Smooth muscle cell (in vitro differentiated cells): ENCODE measurements at regions not wholly inside any gene's neighbourhood (a gene's known extent, or its start where the extent isn't known, plus 50 kb on each side); places are given as distances from the start of the nearest gene placed in this dataset.

Source experiments
- DNase-seq: peaks from one replicate; lab custom pipeline; 2025; ENCODE audit not compliant: unreplicated experiment; lab: John Stamatoyannopoulos, UW
- H2AFZ ChIP-seq: fragments of 200-600 bp; sonication (generic); 2 replicates; pipeline ENCODE4 v1.6.0; 2016; ENCODE audit warnings: antibody characterized with exemption, low read depth, mild to moderate bottlenecking
- H3F3A ChIP-seq: fragments of 200-600 bp; sonication (generic); 2 replicates; pipeline ENCODE4 v1.6.0; 2017; ENCODE audit warnings: antibody characterized with exemption, low read depth
- H3K27ac ChIP-seq: fragments of 200-600 bp; sonication (generic); 2 replicates; pipeline ENCODE4 v1.5.1; 2016; ENCODE audit warnings: low read depth, mild to moderate bottlenecking
- H3K27me3 ChIP-seq: fragments of 200-600 bp; sonication (generic); 2 replicates; pipeline ENCODE4 v1.6.1; 2016; ENCODE audit warnings: low read depth, mild to moderate bottlenecking
- H3K36me3 ChIP-seq: fragments of 200-600 bp; sonication (generic); 2 replicates; pipeline ENCODE4 v1.5.1; 2016; ENCODE audit warnings: low read depth
- H3K4me1 ChIP-seq: fragments of 200-600 bp; sonication (generic); 2 replicates; pipeline ENCODE4 v1.5.1; 2016; ENCODE audit warnings: low read depth
- H3K4me2 ChIP-seq: fragments of 200-600 bp; sonication (generic); 2 replicates; pipeline ENCODE4 v1.6.0; 2016; ENCODE audit warnings: mild to moderate bottlenecking
- H3K4me3 ChIP-seq: fragments of 200-600 bp; sonication (generic); 2 replicates; pipeline ENCODE4 v1.5.1; 2016; ENCODE audit warnings: mild to moderate bottlenecking
- H3K79me2 ChIP-seq: fragments of 200-600 bp; sonication (generic); 2 replicates; pipeline ENCODE4 v1.6.0; 2016; ENCODE audit warnings: low read depth, mild to moderate bottlenecking
- H3K9ac ChIP-seq: fragments of 200-600 bp; sonication (generic); 2 replicates; pipeline ENCODE4 v1.6.0; 2016; ENCODE audit warnings: low read depth
- H3K9me3 ChIP-seq: fragments of 200-600 bp; sonication (generic); replicated peaks from 2 replicates; pipeline ENCODE4 v1.5.1; 2016; ENCODE audit warnings: low read depth
- H4K20me1 ChIP-seq: fragments of 200-600 bp; sonication (generic); 2 replicates; pipeline ENCODE4 v1.6.0; 2016; ENCODE audit warnings: low read depth
- WGBS: methylation state at CpG from one replicate; pipeline ENCODE4 v1.1.7; 2016; ENCODE audit warnings: low lambda C conversion rate; 5-methylcytosine and 5-hydroxymethylcytosine counted together
- TF ChIP-seq, protein P1 (sequence below): fragments of 200-600 bp; sonication (generic); IDR thresholded peaks from 2 replicates; pipeline ENCODE4 v1.5.1; 2017; ENCODE audit warnings: borderline replicate concordance, mild to moderate bottlenecking, antibody characterized with exemption; ENCODE audit not compliant: insufficient read depth, poor library complexity, severe bottlenecking

DNA sequence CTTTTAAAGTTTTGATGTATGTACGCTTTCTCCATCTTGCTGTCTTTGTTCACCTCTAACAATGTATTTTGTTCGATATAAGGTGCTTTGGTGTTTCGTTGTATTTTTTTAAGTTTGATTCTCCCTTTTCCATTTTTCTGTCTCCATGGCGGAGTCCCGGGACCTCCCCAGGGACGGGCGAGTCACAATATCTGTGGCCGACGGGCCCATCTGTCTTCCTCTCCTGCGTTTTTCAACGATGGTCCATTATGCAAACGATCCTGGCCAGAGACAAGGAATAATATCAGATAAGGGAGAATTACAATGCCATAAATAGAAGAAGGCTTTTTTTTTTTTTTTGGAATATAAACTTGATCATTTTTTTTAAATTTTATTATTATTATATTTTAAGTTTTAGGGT is 112.3 kb upstream of the SHOX start:
- Histone ChIP-seq H4K20me1 (no peaks in the 10 kb centered on the region), H3K36me3 (no peaks in the 10 kb centered on the region), H3K4me2 (no peak overlapping the region), H2AFZ (no peak overlapping the region), H3K9ac (no peak overlapping the region), H3K79me2 (no peaks in the 10 kb centered on the region), H3K27me3 (peaks cover 18% of the 10 kb centered on the region), H3K9me3 (no peaks in the 10 kb centered on the region), H3K4me1 (no peaks in the 10 kb centered on the region), H3K4me3 (no peak overlapping the region), H3F3A (no peaks in the 10 kb centered on the region), H3K27ac (no peak overlapping the region)
- WGBS: 71% methylated on average over 12 of the region's 12 CpGs
- TF ChIP-seq, protein P1, sequence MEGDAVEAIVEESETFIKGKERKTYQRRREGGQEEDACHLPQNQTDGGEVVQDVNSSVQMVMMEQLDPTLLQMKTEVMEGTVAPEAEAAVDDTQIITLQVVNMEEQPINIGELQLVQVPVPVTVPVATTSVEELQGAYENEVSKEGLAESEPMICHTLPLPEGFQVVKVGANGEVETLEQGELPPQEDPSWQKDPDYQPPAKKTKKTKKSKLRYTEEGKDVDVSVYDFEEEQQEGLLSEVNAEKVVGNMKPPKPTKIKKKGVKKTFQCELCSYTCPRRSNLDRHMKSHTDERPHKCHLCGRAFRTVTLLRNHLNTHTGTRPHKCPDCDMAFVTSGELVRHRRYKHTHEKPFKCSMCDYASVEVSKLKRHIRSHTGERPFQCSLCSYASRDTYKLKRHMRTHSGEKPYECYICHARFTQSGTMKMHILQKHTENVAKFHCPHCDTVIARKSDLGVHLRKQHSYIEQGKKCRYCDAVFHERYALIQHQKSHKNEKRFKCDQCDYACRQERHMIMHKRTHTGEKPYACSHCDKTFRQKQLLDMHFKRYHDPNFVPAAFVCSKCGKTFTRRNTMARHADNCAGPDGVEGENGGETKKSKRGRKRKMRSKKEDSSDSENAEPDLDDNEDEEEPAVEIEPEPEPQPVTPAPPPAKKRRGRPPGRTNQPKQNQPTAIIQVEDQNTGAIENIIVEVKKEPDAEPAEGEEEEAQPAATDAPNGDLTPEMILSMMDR: no peak
- DNase-seq: no peak

DNA sequence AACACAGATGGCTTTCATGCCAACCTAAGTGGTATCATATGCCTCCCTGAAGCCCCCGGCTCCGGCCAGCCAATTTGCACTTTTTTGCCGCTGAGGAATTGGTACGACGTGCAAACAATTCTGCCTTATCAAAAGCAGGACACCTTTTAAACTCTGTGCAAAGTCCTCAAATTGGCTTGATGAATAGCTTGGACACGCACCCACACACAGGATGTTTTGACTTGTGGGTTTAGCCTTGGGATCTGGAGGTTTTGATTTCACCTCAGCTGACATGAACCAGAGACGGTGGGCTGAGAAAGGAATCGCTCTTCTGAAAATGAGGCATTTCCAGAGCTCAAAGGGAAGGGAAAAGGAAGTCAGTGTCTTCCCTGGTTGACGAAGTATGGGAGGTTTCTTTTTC is 110.8 kb upstream of the SHOX start:
- H2AFZ ChIP-seq: no peak overlapping the region
- WGBS: 37% methylated on average over 9 of the region's 9 CpGs

DNA sequence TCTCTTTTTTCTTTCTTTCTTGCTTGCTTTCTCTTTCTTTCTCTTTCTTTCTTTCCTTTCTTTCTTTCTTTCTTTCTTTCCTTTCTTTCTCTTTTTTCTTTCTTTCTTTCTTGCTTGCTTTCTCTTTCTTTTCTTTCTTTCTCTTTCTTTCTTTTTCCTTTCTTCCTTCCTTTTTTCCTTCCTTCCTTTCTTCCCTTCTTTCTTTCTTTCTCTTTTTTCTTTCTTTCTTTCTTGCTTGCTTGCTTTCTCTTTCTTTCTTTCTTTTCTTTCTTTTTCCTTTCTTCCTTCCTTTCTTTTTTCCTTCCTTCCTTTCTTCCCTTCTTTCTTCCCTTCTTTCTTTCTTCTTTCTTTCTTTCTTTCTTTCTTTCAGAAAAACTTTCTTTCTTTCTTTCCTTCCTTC is 108.1 kb upstream of the SHOX start:
- no peak for DNase-seq
- no peaks in the 10 kb centered on the region for H3K79me2 ChIP-seq

More for the DNA sequence above, 110.8 kb upstream of the SHOX start:
- Histone ChIP-seq H3K9me3 (no peaks in the 10 kb centered on the region), H3K4me1 (no peaks in the 10 kb centered on the region), H3K36me3 (no peaks in the 10 kb centered on the region), H3K4me3 (no peak overlapping the region), H3K4me2 (no peak overlapping the region), H3K27me3 (peaks cover 18% of the 10 kb centered on the region), H3K27ac (no peak overlapping the region), H3F3A (no peaks in the 10 kb centered on the region), H3K79me2 (no peaks in the 10 kb centered on the region), H3K9ac (no peak overlapping the region), H4K20me1 (no peaks in the 10 kb centered on the region)
- DNase-seq: no peak
- TF ChIP-seq, protein P1: no peak

DNA sequence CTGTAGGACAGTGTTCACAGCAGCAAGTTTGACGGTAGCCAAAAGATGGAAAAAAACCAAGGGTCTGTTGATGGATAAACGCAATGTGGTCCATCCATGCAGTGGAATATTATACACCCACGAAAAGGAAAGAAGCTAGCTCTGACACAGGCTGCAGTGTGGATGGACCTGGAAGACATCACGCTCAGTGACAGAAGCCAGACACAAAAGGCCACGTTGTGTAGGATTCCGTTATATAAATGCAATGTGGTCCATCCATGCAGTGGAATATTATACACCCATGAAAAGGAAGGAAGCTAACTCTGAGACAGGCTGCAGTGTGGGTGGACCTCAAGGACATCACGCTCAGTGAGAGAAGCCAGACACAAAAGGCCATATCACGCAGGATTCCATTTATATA is 105.5 kb upstream of the SHOX start:
- Histone ChIP-seq H3F3A (no peaks in the 10 kb centered on the region), H4K20me1 (no peaks in the 10 kb centered on the region), H3K4me2 (no peak overlapping the region), H3K9me3 (no peaks in the 10 kb centered on the region), H3K27ac (no peak overlapping the region), H3K79me2 (no peaks in the 10 kb centered on the region), H3K36me3 (no peaks in the 10 kb centered on the region), H3K9ac (no peak overlapping the region), H3K4me3 (no peak overlapping the region), H2AFZ (no peak overlapping the region), H3K4me1 (no peaks in the 10 kb centered on the region), H3K27me3 (no peaks in the 10 kb centered on the region)
- TF ChIP-seq, protein P1: no peak
- DNase-seq: no peak
- WGBS: 92% methylated on average over 8 of the region's 8 CpGs

More for the DNA sequence above, 108.1 kb upstream of the SHOX start:
- no peaks in the 10 kb centered on the region for H4K20me1 ChIP-seq
- no peaks in the 10 kb centered on the region for H3K9me3 ChIP-seq
- no peaks in the 10 kb centered on the region for H3K4me1 ChIP-seq
- no peak overlapping the region for H3K9ac ChIP-seq
- H3K4me3 ChIP-seq: no peak overlapping the region
- H3K4me2 ChIP-seq: no peak overlapping the region
- no peak overlapping the region for H3K27ac ChIP-seq
- H3K27me3 ChIP-seq: peaks cover 7% of the 10 kb centered on the region
- H2AFZ ChIP-seq: no peak overlapping the region
- no peaks in the 10 kb centered on the region for H3K36me3 ChIP-seq
- H3F3A ChIP-seq: no peaks in the 10 kb centered on the region
- TF ChIP-seq, protein P1: no peak
